WTC11 (cell line): ENCODE measurements at regions not wholly inside any gene's neighbourhood (a gene's known extent, or its start where the extent isn't known, plus 50 kb on each side); places are given as distances from the start of the nearest gene placed in this dataset.

Source experiments
- E2F1 ChIP-seq: sonication (generic); formaldehyde crosslinking; IDR thresholded peaks from 2 replicates; pipeline ENCODE4 v1.8.0; 2022; ENCODE audit warnings: mild to moderate bottlenecking, missing genetic modification reagents
- JUN ChIP-seq: sonication (generic); formaldehyde crosslinking; IDR thresholded peaks from 2 replicates; pipeline ENCODE4 v1.8.0; 2023; ENCODE audit warnings: mild to moderate bottlenecking, missing genetic modification reagents
- PRDM15 ChIP-seq: sonication (generic); formaldehyde crosslinking; IDR thresholded peaks from 2 replicates; pipeline ENCODE4 v1.8.0; 2022; ENCODE audit warnings: missing genetic modification reagents
- USF1 ChIP-seq: sonication (generic); formaldehyde crosslinking; IDR thresholded peaks from 2 replicates; pipeline ENCODE4 v1.8.0; 2022; ENCODE audit warnings: mild to moderate bottlenecking, missing genetic modification reagents
- ZNF121 ChIP-seq: sonication (generic); formaldehyde crosslinking; IDR thresholded peaks from 2 replicates; pipeline ENCODE4 v1.8.0; 2023; ENCODE audit warnings: missing genetic modification reagents
- TF ChIP-seq, protein P1 (sequence below): fragments of 200-600 bp; IDR thresholded peaks from 2 replicates; pipeline ENCODE4 v1.8.0; 2022; ENCODE audit warnings: antibody characterized with exemption
- TF ChIP-seq, protein P2 (sequence below): sonication (generic); formaldehyde crosslinking; IDR thresholded peaks from 2 replicates; pipeline ENCODE4 v1.8.0; 2022; ENCODE audit warnings: mild to moderate bottlenecking, missing genetic modification reagents

- TF ChIP-seq USF1 (no peak), PRDM15 (CRISPR knock-in tag) (no peak), JUN (CRISPR knock-in tag) (no peak), E2F1 (CRISPR knock-in tag) (no peak), ZNF121 (CRISPR knock-in tag) (no peak)
- TF ChIP-seq, protein P1, sequence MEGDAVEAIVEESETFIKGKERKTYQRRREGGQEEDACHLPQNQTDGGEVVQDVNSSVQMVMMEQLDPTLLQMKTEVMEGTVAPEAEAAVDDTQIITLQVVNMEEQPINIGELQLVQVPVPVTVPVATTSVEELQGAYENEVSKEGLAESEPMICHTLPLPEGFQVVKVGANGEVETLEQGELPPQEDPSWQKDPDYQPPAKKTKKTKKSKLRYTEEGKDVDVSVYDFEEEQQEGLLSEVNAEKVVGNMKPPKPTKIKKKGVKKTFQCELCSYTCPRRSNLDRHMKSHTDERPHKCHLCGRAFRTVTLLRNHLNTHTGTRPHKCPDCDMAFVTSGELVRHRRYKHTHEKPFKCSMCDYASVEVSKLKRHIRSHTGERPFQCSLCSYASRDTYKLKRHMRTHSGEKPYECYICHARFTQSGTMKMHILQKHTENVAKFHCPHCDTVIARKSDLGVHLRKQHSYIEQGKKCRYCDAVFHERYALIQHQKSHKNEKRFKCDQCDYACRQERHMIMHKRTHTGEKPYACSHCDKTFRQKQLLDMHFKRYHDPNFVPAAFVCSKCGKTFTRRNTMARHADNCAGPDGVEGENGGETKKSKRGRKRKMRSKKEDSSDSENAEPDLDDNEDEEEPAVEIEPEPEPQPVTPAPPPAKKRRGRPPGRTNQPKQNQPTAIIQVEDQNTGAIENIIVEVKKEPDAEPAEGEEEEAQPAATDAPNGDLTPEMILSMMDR, result no peak
- TF ChIP-seq, protein P2, sequence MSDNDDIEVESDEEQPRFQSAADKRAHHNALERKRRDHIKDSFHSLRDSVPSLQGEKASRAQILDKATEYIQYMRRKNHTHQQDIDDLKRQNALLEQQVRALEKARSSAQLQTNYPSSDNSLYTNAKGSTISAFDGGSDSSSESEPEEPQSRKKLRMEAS (CRISPR knock-in tag), result no peak
These were observed 85.3 kb upstream of the VEPH1 start for GRCh38 chr3:157588386-157589060.
